RKO (cell line): ENCODE measurements at regions not wholly inside any gene's neighbourhood (a gene's known extent, or its start where the extent isn't known, plus 50 kb on each side); places are given as distances from the start of the nearest gene placed in this dataset.
"Not testable (repeated sequence)": the region's sequence is repeated elsewhere in the genome, so short reads cannot be mapped to it uniquely, and the experiment has no call there.

Experiments used
- DNase-seq: peaks from one replicate; pipeline ENCODE4 v3.0.0-alpha.2; 2016; ENCODE audit warnings: low spot score

DNA sequence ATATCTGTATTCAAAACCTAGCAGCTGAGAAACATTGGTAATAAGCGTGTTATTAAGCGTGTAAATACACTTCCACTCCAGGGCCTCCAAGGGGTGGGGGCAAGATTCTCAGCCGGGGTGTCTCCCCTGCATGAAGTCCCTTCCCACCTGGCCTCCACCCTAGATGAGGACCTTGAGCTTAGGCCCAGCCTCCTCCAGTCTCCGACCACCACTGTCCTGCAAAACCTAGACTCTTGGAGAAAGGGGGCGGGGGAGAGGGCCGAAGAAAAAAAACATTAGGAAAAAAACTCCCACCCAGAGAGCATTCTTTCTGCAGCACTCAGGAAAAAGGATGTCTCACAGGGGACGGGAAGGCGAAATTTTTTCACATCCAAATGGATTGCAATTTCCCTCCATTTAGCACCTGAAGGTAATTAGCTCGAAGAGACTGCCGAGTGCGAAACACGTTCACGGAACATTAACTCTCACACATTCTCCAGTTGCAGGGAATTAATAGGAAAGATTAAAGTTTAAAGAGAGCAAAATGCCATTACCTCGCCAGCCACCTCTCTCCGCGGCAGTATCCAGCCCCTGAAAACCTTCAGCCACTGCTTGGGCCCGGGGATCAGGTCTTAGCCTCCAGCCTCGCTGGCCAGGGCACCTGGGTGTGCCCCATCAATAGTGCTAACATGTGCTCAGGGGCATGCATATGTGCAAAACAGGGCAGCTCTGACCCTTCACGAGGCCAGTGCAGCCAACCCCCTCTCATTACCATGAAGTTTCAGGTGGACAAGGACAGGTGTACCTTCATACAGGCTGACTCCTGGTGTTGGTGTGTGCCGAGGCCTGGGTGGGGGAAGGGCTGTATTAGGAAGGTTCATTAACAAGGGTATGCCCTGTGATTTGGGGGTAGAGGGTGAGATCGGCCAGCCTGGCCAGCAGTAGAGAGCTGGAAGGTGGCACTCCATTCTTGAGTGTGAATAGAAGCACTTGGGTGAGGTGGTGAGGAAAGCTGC lies 77.2 kb downstream of the HIF1AN start:
- no peak for DNase-seq

DNA sequence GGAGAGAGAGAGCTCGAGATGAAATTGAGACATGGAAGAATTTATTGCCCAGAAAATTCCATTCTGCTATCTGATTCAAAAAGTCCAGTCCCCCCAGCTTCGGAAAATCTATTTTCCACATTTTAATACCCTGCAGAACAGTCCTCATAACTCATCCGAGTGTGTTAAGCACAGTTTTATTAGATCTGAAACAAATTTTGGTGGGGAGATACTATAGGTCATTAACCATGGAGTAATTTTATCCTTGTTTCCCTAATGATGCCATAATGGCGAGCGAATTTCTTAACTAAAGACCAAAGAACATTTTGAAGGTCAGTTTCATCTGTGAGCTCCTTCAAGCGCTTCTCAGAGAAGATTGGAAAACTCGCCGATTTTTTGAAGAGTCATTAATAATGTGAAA lies 78.1 kb downstream of the HIF1AN start:
- DNase-seq: no peak

DNA sequence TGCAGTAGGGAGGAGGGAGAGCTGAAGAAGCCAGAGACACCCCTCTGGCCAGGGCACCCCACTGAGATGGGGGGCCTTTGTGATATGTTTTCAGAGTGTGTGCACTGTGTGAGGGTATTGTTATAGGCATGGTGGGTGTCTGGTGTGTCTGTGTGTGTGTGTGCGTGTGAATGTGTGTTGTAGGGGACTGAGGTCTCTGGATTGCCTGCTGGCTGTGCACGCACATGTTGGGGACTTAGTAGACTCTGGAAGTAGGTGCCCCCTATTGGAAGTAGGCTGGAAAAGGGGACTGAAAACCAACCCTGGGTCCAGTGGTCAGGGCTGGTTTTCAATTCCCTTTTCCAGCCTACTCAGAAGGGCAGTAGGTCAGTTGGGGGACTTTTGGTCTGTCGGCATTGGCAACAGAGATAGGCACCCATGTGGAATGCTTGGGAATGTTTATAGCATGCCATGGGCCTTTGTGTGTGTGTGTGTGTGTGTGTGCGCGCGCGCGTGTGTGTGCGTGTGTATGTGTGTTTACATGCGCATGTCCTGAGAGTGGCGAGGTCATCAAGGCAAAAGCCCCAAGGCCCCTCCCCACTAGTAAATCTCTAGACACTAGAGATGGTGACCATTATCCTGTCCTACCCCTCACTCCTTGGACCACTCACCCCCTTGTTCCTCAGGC lies 78.8 kb downstream of the HIF1AN start:
- DNase-seq: no peak

DNA sequence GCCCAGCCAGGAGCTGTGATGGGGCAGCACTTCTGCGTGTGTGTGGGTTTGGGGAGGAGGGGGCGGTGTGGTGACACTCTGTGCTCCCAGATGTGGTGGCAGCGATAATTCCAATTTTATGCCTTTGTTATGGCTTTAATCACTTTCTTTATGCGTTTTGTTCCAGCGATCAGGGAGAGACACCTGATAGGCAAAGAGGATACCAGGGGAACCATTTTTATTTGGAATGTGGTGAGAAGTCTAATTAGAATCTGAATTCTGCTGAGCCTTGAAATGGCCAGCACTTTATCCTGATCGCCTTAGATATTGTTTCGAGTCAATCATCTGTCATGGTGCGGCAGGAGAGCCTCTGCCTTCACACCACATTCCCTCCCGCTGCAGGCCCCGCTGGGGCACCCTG lies 79.5 kb downstream of the HIF1AN start:
- no peak for DNase-seq

DNA sequence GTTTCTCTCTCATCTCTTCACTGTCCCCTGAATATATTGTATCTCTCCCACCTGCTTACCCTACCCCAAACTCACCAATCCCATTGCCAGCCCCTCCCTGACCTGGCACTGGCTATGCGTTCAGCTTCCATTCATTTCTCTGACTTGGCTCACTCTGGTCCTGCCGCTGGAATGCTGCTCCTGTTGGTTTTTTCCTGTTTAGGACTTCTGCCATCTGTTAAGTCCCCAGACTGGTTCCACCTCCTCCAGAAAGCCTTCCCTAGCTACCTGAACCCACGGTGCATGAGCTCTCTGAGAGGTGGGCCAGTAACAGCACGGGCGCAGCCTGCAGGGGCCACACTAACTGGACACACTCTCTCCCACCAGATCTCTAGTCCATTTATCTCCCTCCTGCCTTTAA lies 80.2 kb downstream of the HIF1AN start:
- no peak for DNase-seq

DNA sequence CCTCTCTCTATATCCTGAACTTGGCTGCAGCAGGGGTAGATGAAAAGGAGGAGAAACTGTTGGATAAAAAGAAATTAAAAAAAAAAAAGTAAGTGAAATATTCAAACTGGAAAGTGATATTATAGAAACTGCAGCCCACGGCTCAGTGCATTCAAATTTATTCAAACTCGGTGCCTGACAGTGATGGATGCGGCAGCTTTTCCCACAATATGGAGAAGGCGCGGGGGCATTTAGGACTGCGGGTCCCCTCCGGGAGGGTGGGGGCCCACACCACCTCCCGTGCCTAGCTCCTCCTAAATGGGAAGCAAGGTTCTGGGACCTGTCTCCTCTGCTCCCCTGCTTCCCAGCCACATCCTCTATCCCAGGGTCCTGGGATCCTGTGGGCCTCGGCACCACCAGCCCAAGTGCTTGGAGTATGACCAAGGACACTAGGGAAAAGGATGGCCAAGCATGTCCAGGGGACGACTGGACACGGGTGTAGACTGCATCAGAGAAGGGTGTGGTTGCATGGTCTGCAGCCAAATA lies 82.4 kb downstream of the HIF1AN start:
- no peak for DNase-seq

DNA sequence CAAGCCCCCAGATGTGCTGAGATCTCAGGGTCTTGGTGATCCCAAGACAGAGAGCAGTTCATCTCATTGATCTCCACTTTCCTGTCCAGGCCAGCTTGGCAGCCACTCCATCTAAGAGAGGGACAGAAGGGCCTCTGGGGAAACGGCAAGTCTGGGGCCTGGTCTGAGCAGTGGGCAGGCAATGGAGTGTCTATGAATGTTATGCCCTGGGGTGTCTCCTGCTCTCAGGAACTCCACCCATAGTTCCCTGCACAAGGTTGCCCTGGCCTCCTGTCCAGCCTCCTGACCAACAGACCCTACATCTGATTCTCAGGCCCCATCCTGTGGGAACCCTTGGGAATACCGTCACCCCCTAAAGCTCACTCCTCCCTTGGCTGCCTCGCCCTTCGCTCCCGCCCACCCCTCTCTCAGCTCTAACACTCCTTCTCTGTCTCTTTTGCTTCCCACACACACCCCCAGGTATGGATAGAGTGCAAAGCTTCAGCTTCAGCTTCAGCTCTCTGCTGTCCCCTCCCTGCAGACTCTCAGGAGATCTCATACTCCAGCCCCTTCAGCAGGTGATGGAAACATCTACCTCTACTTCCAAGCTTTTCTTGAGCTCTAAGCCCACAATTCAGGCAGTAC lies 83.0 kb downstream of the HIF1AN start:
- DNase-seq: no peak

DNA sequence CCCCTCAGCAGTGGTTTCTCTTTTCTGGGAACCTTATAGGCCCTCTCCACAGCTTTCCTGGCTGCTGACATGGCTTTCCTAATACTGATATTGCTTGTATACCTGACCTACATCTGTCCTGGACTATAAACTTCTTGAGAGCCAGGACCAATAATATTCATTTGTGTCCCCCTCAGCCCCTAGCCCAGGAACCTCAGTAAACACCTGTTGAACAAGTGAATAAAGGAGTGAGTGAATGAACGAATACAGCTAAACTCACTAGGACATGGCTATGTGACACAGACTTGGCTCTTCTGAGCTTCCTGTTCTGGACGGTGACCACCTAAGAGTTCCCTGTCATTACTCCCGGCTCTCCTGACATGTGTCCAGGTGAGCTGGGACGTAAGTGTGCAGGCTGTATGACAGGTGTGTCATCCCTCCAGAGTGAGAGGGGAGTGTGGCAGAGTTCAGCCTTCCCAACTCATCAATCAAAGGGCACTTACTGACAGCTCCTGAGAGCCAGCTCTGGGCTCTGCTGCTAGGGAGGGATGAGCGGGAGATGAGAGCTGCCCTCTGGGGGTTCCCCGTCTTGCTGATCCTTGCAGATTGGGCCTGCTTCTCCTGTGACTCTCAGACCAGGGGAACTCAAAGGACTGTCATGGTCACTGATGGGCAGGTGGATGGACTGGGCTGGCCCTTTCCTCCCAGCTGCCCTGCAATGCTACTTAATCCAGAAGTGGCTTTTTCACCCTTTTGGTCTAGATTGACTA lies 84.5 kb downstream of the HIF1AN start:
- DNase-seq: no peak

DNA sequence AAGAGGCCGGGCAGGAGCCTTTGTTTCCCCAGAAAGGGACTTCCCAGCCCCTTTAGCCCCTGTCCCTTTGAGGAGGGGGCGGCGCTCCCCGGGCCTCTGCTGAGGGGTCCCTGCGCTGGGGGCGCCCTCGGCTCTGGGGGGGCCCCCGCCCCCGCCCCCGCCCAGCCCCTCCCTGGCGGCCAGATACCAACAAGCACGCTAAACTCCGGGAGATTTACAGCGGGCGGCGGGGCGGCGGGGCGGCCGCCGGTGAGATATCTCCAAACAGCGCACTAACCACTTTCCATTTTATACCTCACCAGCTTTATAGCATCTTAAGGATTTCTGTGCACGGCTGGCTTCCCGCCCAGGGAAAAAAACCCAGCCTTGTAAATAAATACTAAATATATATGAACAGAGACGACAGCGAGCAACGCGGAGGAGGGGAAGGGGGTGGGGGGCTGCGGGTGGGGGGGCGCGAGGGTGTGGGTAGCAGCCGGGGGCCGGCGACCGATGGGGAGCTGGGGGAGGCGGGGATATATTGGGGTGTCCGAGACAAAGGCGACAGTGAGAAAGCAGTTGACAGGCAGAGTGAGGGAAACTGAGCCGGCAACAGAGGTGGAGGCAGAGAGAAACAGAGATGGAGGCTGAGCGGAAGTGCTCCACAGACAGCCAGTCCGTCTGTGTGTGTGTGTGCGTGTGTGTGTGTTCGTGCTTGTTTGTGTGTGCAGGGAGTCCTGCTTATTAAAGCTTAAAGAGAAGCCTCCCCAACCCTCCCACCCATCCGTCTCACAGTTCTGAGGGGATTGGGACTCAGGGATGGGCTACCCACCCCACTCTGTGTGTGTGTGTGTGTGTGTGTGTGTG lies 85.8 kb downstream of the HIF1AN start:
- DNase-seq: no peak

DNA sequence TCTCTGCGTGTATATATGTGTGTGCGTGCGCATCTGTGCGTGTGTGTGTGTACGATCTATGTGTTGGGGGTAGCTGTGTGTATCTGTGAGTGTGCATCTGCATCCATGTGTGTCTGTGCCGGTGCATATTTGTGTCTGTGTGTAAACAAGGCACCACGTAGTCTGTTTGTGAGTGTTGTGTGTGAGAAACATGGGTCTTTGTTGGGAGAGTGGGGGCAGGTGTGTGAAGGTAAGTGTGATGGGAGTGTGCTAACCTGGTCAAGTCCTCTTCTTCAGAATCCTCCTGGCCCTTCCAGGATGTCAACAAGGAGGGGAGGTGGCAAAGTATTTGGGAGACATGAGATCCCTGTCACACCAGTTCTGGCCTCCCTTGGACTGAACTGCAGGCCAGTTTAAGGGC lies 87.2 kb downstream of the HIF1AN start:
- no peak for DNase-seq

DNA sequence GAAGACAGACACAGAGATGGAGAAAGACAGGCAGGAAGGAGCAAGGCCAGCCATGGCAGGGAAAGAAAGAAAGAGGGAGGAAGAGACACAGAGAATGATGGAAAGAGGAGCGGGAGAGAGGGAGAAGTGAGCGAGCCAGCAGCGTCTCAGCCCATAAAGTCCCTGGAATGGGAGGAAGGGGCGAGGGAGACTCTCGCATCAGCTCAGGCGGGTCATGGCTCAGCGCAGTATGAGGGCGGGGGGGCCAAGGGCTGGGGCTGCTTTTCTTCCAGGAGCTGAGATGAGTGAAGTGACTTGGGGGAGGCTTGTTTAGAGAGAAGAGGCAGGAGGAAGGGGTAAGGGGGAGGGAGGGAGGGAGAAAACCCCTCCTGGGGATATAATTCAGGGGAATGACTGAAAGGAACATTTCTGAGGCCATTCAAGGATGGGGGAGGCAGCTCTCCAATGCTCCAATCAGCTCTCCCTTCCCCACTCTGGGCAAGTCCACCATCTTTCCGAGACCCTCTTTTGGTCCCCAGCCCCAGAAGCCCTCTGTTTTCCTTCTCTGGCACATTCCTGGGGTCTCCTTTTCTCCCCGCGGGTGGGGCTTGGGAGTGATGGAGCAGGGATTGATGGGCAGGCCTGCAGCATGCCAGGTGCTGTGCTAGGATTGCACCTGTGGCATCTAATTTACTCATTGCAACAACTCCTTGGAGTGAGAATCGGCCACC lies 87.9 kb downstream of the HIF1AN start:
- no peak for DNase-seq

DNA sequence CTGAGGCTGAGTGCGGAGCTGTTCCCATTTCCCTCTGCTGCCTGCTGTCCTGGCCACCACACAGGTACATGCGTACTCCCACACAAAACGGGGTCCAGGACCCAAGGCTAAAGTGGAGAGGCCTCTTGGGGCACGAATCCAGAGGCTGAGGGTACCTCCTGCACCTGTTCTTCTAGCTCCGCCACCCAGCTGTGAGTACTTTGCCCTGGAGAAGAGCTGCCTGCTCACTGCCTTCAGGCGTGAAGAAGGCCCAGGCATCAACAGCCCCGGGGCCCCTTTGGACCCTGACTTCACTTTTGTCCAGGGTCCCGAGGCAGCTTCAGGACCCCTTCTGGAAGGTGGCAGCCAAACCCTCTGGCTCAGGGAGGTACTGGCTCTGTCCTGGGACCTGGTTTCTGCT lies 88.6 kb downstream of the HIF1AN start:
- no peak for DNase-seq

DNA sequence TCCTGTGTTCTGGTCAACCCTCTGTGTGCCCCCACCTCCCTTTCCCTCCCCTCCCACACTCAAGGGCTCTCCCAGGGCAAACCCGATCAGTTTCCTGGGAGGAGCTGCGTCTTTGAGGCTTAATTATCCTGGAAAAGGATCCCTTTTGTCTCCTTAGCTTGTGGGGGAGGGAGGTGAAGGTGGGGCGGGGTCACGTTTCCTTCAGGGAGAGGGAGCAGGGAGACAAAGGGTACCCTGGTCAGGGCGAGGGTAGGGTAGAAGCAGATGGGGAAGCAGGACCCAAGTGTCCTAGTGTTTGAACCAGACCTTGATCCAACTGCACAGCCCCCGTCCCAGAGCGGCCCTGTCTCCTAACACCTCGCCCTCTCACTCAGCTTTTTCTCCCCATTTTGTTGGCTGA lies 90.1 kb downstream of the HIF1AN start:
- no peak for DNase-seq

DNA sequence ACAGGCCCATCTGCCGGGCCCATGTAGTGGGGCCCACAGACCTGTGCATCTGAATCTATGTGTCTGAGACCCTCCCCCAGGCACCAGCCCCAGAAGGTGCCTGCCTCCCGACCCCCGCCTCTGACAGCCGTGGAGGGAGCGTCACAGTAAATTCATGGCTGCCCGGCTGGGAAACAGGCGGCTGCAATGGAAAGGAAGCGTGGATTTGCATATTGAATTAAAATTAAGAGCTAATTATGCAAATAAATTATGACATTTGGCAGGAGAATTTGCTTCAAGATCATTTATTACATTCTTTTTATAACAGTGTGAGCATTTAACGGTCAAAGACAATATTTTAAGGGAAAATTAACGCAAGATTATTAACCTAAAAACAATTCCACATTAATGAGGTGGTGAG lies 92.3 kb downstream of the HIF1AN start:
- no peak for DNase-seq

DNA sequence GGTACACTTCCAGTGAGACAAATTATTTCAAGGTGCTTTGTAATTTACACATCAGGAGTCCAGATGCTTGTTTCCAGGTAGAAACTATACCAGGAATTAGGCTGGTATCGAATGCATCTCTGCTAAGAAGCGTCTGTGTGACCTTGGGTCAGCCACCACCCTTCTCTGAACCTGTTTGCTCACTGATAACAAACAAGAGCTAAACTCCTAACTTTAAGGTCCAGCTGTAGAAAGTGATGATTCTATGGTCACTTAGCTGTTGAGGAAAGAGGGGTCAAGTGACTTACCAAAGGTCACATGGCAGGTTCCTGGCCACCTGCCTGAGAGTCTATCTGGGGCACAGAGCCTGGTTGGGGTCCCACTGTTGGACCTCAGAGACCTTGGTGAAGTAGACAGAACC lies 95.4 kb downstream of the HIF1AN start:
- no peak for DNase-seq

DNA sequence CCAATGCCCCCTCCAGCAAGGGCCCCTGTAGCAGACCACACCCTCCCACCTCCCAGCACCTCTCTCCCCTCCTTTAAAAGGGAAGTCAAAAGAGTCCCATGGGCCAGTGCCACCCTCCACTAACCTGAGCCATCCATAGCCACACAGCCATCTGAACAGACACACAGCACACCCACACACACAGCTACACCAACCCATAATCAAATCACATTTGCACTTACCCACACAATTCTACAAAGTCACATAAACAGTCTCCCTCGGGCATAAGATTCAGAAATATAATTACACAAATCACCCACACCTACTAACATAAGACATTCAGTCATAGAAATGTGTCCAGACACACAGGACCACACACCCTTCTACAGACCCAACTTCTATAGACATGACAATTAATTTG lies 96.3 kb downstream of the HIF1AN start:
- DNase-seq: no peak

DNA sequence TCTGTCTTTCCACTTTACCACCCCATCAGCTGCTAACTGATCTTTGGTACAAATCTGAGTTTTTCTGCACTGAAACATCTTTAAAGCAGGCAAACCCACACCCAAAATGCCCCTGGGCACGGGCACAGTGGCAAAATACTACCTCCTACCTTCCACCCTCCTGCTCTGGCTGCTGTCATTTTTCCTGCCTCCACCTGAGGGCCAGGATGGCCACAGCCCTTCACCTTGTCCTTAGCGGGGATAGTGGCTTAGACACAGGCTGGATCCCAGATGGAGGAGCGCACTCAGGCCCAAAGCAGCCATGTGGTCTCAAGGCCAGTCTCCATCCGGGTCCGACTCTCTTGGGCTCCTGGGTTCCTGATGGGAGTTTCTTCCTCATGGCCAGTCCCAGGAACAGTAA lies 98.3 kb downstream of the HIF1AN start:
- DNase-seq: no peak

DNA sequence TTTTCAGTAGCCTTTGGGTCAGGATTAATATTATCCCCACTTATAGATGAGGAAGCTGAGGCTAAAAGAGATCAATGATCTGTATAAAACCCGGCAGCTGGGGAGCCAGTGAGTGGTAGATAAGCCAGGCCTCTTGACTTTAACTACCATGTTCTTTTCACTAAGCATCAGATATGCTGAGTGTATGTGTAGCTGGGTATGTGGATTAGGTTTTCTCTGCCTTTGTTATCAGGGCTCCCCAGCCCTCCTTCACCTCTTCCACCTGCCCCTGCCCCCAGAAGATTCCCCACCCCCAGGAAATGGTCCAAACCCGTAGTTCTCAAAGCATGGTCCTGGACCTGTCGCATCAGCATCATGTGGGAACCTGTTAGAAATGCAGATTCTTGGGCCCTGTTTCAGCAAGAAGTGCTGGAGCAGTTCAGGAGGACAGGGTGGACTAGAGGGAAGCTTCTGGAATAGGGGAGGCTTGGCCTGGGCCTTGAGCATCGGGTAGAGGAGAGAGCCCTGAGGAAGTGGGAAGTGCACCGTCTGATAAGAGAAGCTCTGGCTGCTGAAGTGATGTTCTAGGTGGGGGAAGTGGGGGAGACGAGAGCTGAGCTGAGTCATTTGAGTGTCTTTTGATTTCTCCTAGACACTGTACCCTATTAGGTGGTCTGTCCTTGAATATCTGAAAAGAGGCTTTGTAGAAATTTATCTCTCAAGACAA lies 101.3 kb downstream of the HIF1AN start:
- DNase-seq: no peak

DNA sequence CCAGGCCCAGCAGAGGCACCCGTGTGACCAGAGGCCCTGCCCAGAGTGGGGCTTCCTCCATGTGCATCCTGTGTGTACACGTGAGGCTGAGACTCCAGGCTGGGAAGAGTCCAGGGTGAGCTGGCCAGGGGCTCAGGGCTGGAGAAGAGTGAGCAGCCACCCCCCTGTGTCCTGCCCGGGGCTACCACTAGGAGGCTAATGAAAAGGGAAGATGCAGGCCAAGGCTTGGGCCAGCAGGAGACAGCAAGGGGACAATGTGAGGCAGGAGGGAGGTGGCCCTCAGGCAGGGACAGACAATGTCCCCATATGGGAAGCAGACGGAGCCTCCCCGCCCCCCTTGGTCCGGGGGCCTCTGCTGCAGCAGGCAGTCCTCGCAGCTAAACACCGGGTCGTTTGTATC lies 102.0 kb downstream of the HIF1AN start:
- DNase-seq: peak; percentile 46

DNA sequence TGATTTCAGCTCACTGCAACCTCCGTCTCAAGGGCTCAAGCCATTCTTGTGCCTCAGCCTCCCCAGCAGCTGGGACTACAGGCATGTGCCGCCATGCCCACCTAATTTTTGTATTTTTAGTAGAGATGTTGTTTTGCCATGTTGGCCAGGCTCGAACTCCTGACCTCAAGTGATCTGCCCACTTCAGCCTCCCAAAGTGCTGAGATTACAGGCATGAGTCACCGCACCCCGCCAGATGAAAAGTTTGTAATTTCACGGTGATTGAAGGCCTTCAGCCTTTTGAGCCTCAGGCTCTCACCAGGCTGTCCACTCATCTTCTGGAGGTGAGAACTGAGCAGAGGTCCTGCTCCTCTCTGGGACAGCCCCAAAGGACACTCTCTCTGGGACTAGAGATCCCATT lies 103.2 kb downstream of the HIF1AN start:
- not testable (repeated sequence) for DNase-seq
